Neuronal stem cell (in vitro differentiated cells): ENCODE measurements at regions not wholly inside any gene's neighbourhood (a gene's known extent, or its start where the extent isn't known, plus 50 kb on each side); places are given as distances from the start of the nearest gene placed in this dataset.

ENCODE experiments used
- DNase-seq: peaks from one replicate; pipeline ENCODE4 v3.0.0-alpha.2; 2013; ENCODE audit warnings: low spot score
- H2AFZ ChIP-seq: one replicate; pipeline ENCODE4 v1.6.1; 2013; ENCODE audit warnings: mild to moderate bottlenecking, low read length, inconsistent platforms
- H2AK5ac ChIP-seq: 2 replicates; pipeline ENCODE4 v1.6.1; 2013; ENCODE audit warnings: low read depth, mild to moderate bottlenecking, inconsistent platforms, low read length, moderate library complexity, mixed read lengths
- H2BK120ac ChIP-seq: 2 replicates; pipeline ENCODE4 v1.6.1; 2013; ENCODE audit warnings: low read depth, mild to moderate bottlenecking, inconsistent platforms, low read length, moderate library complexity, mixed read lengths
- H2BK12ac ChIP-seq: one replicate; pipeline ENCODE4 v1.6.1; 2013; ENCODE audit warnings: low read length, inconsistent platforms
- H2BK15ac ChIP-seq: 2 replicates; pipeline ENCODE4 v1.6.1; 2013; ENCODE audit warnings: mild to moderate bottlenecking, low read length, inconsistent platforms, mixed read lengths
- H2BK5ac ChIP-seq: one replicate; pipeline ENCODE4 v1.6.1; 2013; ENCODE audit warnings: inconsistent platforms, mild to moderate bottlenecking, low read length, moderate library complexity
- H3K14ac ChIP-seq: one replicate; pipeline ENCODE4 v1.6.1; 2013; ENCODE audit warnings: low read length, inconsistent platforms
- H3K18ac ChIP-seq: 2 replicates; pipeline ENCODE4 v1.6.1; 2013; ENCODE audit warnings: low read length, inconsistent platforms
- H3K23ac ChIP-seq: 2 replicates; pipeline ENCODE4 v1.6.1; 2013; ENCODE audit warnings: low read depth, mild to moderate bottlenecking, mixed read lengths, low read length, inconsistent platforms; ENCODE audit not compliant: poor library complexity
- H3K27ac ChIP-seq: replicated peaks from 3 replicates; pipeline ENCODE4 v1.5.1; 2013; ENCODE audit warnings: low read length, inconsistent platforms
- H3K27me3 ChIP-seq, 3 experiments: 2 replicates each; pipeline ENCODE4 v1.6.1; 2013; ENCODE audit warnings: low read length in 3 of 3, mild to moderate bottlenecking in 2 of 3, inconsistent platforms in 1 of 3, low read depth in 1 of 3, mixed read lengths in 1 of 3, moderate library complexity in 1 of 3; ENCODE audit not compliant: control insufficient read depth in 3 of 3, insufficient read depth in 3 of 3
- H3K36me3 ChIP-seq, 2 donors: replicated peaks in 1 of 2; 2 replicates each; pipeline ENCODE4 v1.6.1; 2013; ENCODE audit warnings: low read length in 2 of 2; ENCODE audit not compliant: control insufficient read depth in 2 of 2, insufficient read depth in 2 of 2
- H3K4ac ChIP-seq: 2 replicates; pipeline ENCODE4 v1.6.1; 2013; ENCODE audit warnings: inconsistent platforms, mild to moderate bottlenecking, low read length, moderate library complexity
- H3K4me1 ChIP-seq, 2 donors: 1 replicate in 1 of 2; 2 replicates in 1 of 2; pipeline ENCODE4 v1.6.1; 2013; ENCODE audit warnings: low read length in 2 of 2, low read depth in 1 of 2; ENCODE audit not compliant: control insufficient read depth in 2 of 2, insufficient read depth in 1 of 2
- H3K4me2 ChIP-seq: one replicate; pipeline ENCODE4 v1.6.1; 2013; ENCODE audit warnings: mild to moderate bottlenecking, low read length, inconsistent platforms; ENCODE audit not compliant: insufficient read depth, poor library complexity, severe bottlenecking
- H3K4me3 ChIP-seq, 2 donors: 2 replicates each; pipeline ENCODE4 v1.5.1; 2013; ENCODE audit warnings: low read length in 2 of 2, mild to moderate bottlenecking in 2 of 2, inconsistent platforms in 1 of 2, moderate library complexity in 1 of 2
- H3K79me1 ChIP-seq: one replicate; pipeline ENCODE4 v1.6.1; 2013; ENCODE audit warnings: low read depth, mild to moderate bottlenecking, inconsistent platforms, low read length, moderate library complexity
- H3K9ac ChIP-seq: one replicate; pipeline ENCODE4 v1.6.1; 2013; ENCODE audit warnings: mild to moderate bottlenecking, low read depth, low read length, inconsistent platforms; ENCODE audit not compliant: poor library complexity
- H3K9me3 ChIP-seq, 2 donors: replicated peaks in 1 of 2; 2 replicates each; pipeline versions ENCODE3 to v1.6.1; 2013; ENCODE audit warnings: low read length in 2 of 2, mild to moderate bottlenecking in 2 of 2, inconsistent platforms in 1 of 2, low read depth in 1 of 2, mixed read lengths in 1 of 2, moderate library complexity in 1 of 2; ENCODE audit not compliant: control insufficient read depth in 2 of 2, insufficient read depth in 1 of 2
- H4K8ac ChIP-seq: one replicate; pipeline ENCODE4 v1.6.1; 2013; ENCODE audit warnings: low read depth, mild to moderate bottlenecking, inconsistent platforms, low read length, moderate library complexity
- H4K91ac ChIP-seq: one replicate; pipeline ENCODE4 v1.6.1; 2013; ENCODE audit warnings: low read length, low read depth, mild to moderate bottlenecking, inconsistent platforms; ENCODE audit not compliant: poor library complexity
- WGBS, 2 donors: extraction: QIAGEN DNeasy Blood & Tissue Kit; methylation state at CpG; one replicate each; pipeline ENCODE4 v1.1.7; 2013; ENCODE audit warnings: missing lambda C conversion rate in 2 of 2, mixed read lengths in 1 of 2; ENCODE audit not compliant: insufficient read length in 2 of 2, insufficient replicate concordance in 1 of 2; ENCODE audit errors: extremely low coverage in 2 of 2; 5-methylcytosine and 5-hydroxymethylcytosine counted together

GRCh38 chr2:18304849-18305248 is 255.6 kb downstream of the RDH14 start:
- H4K91ac ChIP-seq: no peak overlapping the region
- no peak overlapping the region for H3K4me2 ChIP-seq
- no peak overlapping the region for H3K14ac ChIP-seq
- H2AK5ac ChIP-seq: no peak overlapping the region
- no peak for DNase-seq
- H3K4me1 ChIP-seq: peaks cover 3 to 5% of the 10 kb centered on the region in 2 donors
- H4K8ac ChIP-seq: no peak overlapping the region
- no peak overlapping the region for H2AFZ ChIP-seq
- H2BK120ac ChIP-seq: no peak overlapping the region
- H3K27me3 ChIP-seq: no peaks in the 10 kb centered on the region
- no peak overlapping the region for H2BK15ac ChIP-seq
- no peak overlapping the region for H2BK12ac ChIP-seq
- H3K36me3 ChIP-seq: no peaks in the 10 kb centered on the region
- H3K9me3 ChIP-seq: no peaks in the 10 kb centered on the region
- no CpG with 5 or more reads among the region's 3 CpGs for WGBS, 2 donors
- H3K4me3 ChIP-seq: no peak overlapping the region
- H3K27ac ChIP-seq: no peak overlapping the region
- no peaks in the 10 kb centered on the region for H3K79me1 ChIP-seq
- no peak overlapping the region for H3K9ac ChIP-seq
- H3K4ac ChIP-seq: no peak overlapping the region
- H3K23ac ChIP-seq: no peak overlapping the region
- H3K18ac ChIP-seq: no peak overlapping the region
- H2BK5ac ChIP-seq: no peak overlapping the region

GRCh38 chr2:18301421-18302139 is 258.9 kb downstream of the RDH14 start:
- Histone ChIP-seq H4K8ac (no peak overlapping the region), H3K9ac (no peak overlapping the region), H3K14ac (no peak overlapping the region), H2AFZ (no peak overlapping the region), H3K9me3 (no peaks in the 10 kb centered on the region), H3K23ac (no peak overlapping the region), H3K18ac (no peak overlapping the region), H3K27me3 (no peaks in the 10 kb centered on the region), H3K4me1 (peaks cover 4 to 12% of the 10 kb centered on the region in 2 donors), H2AK5ac (no peak overlapping the region), H2BK12ac (no peak overlapping the region), H3K79me1 (no peaks in the 10 kb centered on the region), H3K36me3 (no peaks in the 10 kb centered on the region), H2BK5ac (no peak overlapping the region), H3K4ac (no peak overlapping the region), H3K27ac (no peak overlapping the region), H3K4me2 (no peak overlapping the region), H2BK120ac (no peak overlapping the region), H2BK15ac (no peak overlapping the region), H4K91ac (no peak overlapping the region), H3K4me3 (no peak overlapping the region)
- no peak for DNase-seq
- no CpG with 5 or more reads among the region's 2 CpGs for WGBS, 2 donors

GRCh38 chr2:18299423-18300212 is 260.8 kb downstream of the RDH14 start:
- Histone ChIP-seq H3K18ac (no peak overlapping the region), H3K27me3 (no peaks in the 10 kb centered on the region), H2BK5ac (no peak overlapping the region), H3K36me3 (no peaks in the 10 kb centered on the region), H2AK5ac (no peak overlapping the region), H3K4me2 (no peak overlapping the region), H3K4me3 (no peak overlapping the region), H3K4ac (no peak overlapping the region), H3K23ac (no peak overlapping the region), H3K79me1 (no peaks in the 10 kb centered on the region), H3K27ac (no peak overlapping the region), H2AFZ (peak overlapping the region; percentile 8), H2BK15ac (no peak overlapping the region), H3K14ac (no peak overlapping the region), H2BK120ac (no peak overlapping the region), H3K4me1 (peaks cover 4 to 12% of the 10 kb centered on the region in 2 donors), H2BK12ac (no peak overlapping the region), H3K9ac (no peak overlapping the region), H4K91ac (no peak overlapping the region), H3K9me3 (no peaks in the 10 kb centered on the region), H4K8ac (no peak overlapping the region)
- peak; percentile 14 for DNase-seq
- WGBS, 2 donors: no CpG with 5 or more reads among the region's 9 CpGs

- no CpG with 5 or more reads among the region's 6 CpGs for WGBS, 2 donors
- Histone ChIP-seq H2BK12ac (no peak overlapping the region), H3K14ac (no peak overlapping the region), H3K18ac (no peak overlapping the region), H3K79me1 (no peaks in the 10 kb centered on the region), H3K27ac (no peak overlapping the region), H2BK120ac (no peak overlapping the region), H3K9ac (no peak overlapping the region), H3K4me3 (no peak overlapping the region), H2BK15ac (no peak overlapping the region), H2AFZ (no peak overlapping the region), H3K23ac (no peak overlapping the region), H3K9me3 (no peaks in the 10 kb centered on the region), H4K8ac (no peak overlapping the region), H3K4me2 (no peak overlapping the region), H3K4me1 (peaks cover 4 to 12% of the 10 kb centered on the region in 2 donors), H3K27me3 (no peaks in the 10 kb centered on the region), H2BK5ac (no peak overlapping the region), H3K4ac (no peak overlapping the region), H4K91ac (no peak overlapping the region), H2AK5ac (no peak overlapping the region), H3K36me3 (no peaks in the 10 kb centered on the region)
- DNase-seq: no peak
Measured at GRCh38 chr2:18297534-18298058, 262.9 kb downstream of the RDH14 start.
